Mesothelial cell of epicardium (in vitro differentiated cells): ENCODE measurements at regions not wholly inside any gene's neighbourhood (a gene's known extent, or its start where the extent isn't known, plus 50 kb on each side); places are given as distances from the start of the nearest gene placed in this dataset.
"Not testable (repeated sequence)": the region's sequence is repeated elsewhere in the genome, so short reads cannot be mapped to it uniquely, and the experiment has no call there.

Experiments used
- DNase-seq, 2 experiments: peaks; one replicate each; pipeline ENCODE4 v3.0.0; 2021; ENCODE audit warnings: low spot score in 2 of 2; ENCODE audit not compliant: unreplicated experiment in 2 of 2
- H3K27ac Mint-ChIP-seq: 2 replicates; pipeline ENCODE4 v1.8.0; 2021; ENCODE audit warnings: mixed read lengths
- H3K27me3 Mint-ChIP-seq: 2 replicates; pipeline ENCODE4 v1.8.0; 2021; ENCODE audit warnings: low read depth, mixed read lengths
- H3K36me3 Mint-ChIP-seq: 2 replicates; pipeline ENCODE4 v1.8.0; 2021; ENCODE audit warnings: mixed read lengths
- H3K4me1 Mint-ChIP-seq: 2 replicates; pipeline ENCODE4 v1.8.0; 2021; ENCODE audit warnings: mixed read lengths
- H3K4me3 Mint-ChIP-seq: 2 replicates; pipeline ENCODE4 v1.8.0; 2021; ENCODE audit warnings: mild to moderate bottlenecking, moderate library complexity, mixed read lengths
- H3K9me3 Mint-ChIP-seq: 2 replicates; pipeline ENCODE4 v1.8.0; 2021; ENCODE audit warnings: mixed read lengths
- TF ChIP-seq, protein P1 (sequence below): fragments of 200-600 bp; sonication (generic); IDR thresholded peaks from one replicate; pipeline ENCODE4 v1.5.0; 2021; ENCODE audit warnings: antibody characterized with exemption; ENCODE audit not compliant: unreplicated experiment

DNA sequence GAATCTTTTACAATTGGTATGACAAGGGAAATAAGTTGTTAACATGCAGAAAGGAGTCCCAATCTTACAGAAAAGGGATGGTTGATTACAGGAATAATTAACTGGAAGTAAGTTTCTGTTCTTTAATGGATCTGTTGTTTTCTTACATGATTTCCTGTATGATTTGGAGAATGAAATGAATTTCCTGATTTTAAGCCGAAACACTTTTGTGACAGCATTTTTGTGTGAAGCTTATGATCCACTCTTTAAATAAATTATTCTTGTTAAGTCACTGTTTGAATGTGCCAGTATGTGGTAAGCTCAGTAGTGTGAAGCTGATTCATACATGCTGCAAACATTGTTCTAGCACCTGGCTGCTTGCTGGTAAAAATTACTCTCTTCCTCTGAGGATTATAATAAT, 516.2 kb downstream of the DCDC2C start:
- Mint-ChIP-seq H3K27me3 (peaks cover 7% of the 10 kb centered on the region), H3K4me3 (no peak overlapping the region), H3K4me1 (no peaks in the 10 kb centered on the region), H3K27ac (no peak overlapping the region), H3K9me3 (no peaks in the 10 kb centered on the region), H3K36me3 (no peaks in the 10 kb centered on the region)
- no peak for DNase-seq
- TF ChIP-seq, protein P1, sequence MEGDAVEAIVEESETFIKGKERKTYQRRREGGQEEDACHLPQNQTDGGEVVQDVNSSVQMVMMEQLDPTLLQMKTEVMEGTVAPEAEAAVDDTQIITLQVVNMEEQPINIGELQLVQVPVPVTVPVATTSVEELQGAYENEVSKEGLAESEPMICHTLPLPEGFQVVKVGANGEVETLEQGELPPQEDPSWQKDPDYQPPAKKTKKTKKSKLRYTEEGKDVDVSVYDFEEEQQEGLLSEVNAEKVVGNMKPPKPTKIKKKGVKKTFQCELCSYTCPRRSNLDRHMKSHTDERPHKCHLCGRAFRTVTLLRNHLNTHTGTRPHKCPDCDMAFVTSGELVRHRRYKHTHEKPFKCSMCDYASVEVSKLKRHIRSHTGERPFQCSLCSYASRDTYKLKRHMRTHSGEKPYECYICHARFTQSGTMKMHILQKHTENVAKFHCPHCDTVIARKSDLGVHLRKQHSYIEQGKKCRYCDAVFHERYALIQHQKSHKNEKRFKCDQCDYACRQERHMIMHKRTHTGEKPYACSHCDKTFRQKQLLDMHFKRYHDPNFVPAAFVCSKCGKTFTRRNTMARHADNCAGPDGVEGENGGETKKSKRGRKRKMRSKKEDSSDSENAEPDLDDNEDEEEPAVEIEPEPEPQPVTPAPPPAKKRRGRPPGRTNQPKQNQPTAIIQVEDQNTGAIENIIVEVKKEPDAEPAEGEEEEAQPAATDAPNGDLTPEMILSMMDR, result no peak

DNA sequence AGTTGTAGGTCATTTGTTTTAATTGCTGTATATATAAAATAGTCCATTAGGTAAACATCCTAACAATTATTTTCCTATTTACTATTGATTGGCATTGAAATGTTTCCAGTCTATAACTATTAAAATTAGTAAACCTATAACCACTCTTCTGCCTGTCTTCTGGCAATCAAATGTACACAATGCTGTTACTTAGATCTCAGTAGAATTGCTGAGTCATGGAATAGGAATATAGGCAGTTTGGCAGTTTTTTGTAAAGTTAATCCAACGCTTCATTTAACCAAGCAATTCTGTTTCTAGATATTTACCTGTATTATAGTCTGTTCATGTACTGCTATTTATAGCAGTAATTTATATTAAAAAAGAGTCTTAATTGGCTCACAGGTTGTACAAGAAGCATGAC, 518.1 kb downstream of the DCDC2C start:
- Mint-ChIP-seq H3K36me3 (no peaks in the 10 kb centered on the region), H3K27ac (no peak overlapping the region), H3K4me3 (no peak overlapping the region), H3K4me1 (no peaks in the 10 kb centered on the region), H3K27me3 (peaks cover 3% of the 10 kb centered on the region), H3K9me3 (no peaks in the 10 kb centered on the region)
- TF ChIP-seq, protein P1, result no peak
- DNase-seq, result no peak

DNA sequence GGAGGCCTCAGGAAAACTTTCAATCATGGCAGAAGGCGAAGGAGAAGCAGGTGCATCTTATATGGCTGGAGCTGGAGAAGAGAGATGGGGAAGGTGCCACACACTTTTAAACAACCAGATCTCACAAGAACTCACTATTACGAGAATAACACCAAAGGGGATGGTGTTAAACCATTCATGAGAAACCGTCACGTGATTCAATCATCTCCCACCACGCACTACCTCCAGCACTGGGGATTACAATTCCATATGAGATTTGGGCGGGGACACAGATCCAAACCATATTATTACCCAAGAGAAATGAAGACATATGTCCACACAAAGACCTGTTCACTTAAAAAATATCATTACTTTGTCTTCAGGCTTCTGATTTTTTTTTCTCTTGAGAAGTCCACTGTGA, 518.5 kb downstream of the DCDC2C start:
- no peak for DNase-seq
- Mint-ChIP-seq H3K27me3 (peaks cover 3% of the 10 kb centered on the region), H3K4me3 (no peak overlapping the region), H3K9me3 (no peaks in the 10 kb centered on the region), H3K27ac (no peak overlapping the region), H3K36me3 (no peaks in the 10 kb centered on the region), H3K4me1 (no peaks in the 10 kb centered on the region)
- TF ChIP-seq, protein P1, result no peak

DNA sequence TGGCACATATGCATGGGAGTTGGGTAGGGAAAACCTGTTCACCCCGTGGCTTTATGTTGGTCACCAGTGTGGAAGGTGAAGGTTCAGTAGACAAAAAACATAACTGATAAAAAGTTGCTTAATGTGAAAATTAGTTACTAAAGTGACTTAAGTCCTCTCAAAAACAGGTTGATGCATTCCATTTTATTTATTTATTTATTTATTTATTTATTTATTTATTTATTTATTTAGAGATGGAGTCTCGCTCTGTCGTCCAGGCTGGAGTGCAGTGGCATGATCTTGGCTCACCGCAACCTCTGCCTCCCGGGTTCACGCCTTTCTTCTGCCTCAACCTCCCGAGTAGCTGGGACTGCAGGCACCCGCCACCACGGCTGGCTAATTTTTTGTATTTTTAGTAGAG, 541.0 kb downstream of the DCDC2C start:
- Mint-ChIP-seq H3K4me1 (peaks cover 28% of the 10 kb centered on the region), H3K9me3 (peaks cover 21% of the 10 kb centered on the region)
- DNase-seq, H3K27me3 Mint-ChIP-seq, H3K27ac Mint-ChIP-seq, H3K36me3 Mint-ChIP-seq, H3K4me3 Mint-ChIP-seq: not testable (repeated sequence)

DNA sequence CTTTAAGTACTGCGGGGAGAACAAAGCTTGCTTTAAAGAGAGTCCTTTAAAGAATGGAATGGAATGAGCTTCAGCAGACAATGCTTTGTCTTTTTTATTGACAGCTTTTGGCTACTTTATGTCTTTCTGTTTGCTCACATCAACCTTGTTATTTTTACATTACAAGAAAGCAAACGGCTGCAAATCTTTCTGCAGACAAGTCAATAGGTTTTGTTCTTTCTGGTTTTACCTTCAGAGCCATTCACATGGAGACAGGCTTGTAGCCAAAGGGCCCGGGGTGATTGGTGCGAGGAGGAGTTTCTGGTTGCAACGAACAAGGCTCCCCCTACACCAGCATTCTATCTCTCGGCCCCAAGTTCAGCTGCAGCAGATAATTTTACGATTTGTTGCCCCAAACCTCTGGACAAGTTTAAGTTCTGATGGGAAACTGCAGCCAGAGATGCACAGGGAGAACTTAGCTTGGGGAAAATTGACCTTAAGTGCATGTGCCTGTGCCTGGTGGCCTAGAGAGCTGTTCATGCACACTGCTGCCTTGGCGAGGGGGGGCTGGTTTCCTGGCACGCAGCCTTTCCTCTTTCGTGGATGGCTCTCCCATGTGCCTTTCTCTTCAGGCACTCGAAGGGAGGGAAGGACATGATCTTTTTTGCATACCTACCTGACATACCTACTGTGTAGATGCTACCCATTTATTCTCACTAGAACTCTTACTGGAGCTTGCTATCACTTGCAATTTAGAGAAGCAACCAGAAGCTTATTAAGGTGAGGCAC, 543.2 kb downstream of the DCDC2C start:
- Mint-ChIP-seq H3K4me1 (peaks cover 28% of the 10 kb centered on the region), H3K4me3 (no peak overlapping the region), H3K9me3 (peaks cover 8% of the 10 kb centered on the region), H3K27ac (peak overlapping the region; percentile 30), H3K27me3 (no peaks in the 10 kb centered on the region), H3K36me3 (no peaks in the 10 kb centered on the region)
- TF ChIP-seq, protein P1, result no peak
- DNase-seq, result no peak

DNA sequence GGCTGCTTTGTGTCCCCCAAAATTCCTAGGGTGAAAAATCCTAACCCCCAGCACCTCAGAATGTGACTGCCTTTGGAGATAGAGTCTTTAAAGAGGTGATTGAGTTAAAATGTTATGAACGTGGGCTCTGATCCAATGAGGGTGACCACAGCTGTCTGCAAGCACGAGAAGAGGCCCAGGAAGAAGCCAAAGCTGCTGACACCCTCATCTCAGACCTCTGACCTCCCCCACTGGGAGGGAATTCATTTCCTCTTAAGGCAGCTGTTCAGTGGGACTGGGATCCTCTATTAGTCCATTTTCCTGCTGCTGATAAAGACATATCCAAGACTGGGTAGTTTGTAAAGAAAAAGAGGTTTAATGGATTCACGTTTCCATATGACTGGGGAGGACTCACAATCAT, 544.4 kb downstream of the DCDC2C start:
- Mint-ChIP-seq H3K36me3 (no peaks in the 10 kb centered on the region), H3K27ac (no peak overlapping the region), H3K4me1 (peaks cover 28% of the 10 kb centered on the region), H3K27me3 (no peaks in the 10 kb centered on the region), H3K9me3 (peaks cover 3% of the 10 kb centered on the region), H3K4me3 (no peak overlapping the region)
- DNase-seq, result no peak
- TF ChIP-seq, protein P1, result no peak
